Fibroblast of lung (primary cell): ENCODE measurements at regions not wholly inside any gene's neighbourhood (a gene's known extent, or its start where the extent isn't known, plus 50 kb on each side); places are given as distances from the start of the nearest gene placed in this dataset.

Experiments
- DNase-seq, 2 donors: peaks; one replicate each; pipeline versions ENCODE4 v3.0.0 to v3.0.0-alpha.2; 2010; ENCODE audit warnings: low read depth in 2 of 2
- H2AFZ ChIP-seq: 2 replicates; pipeline ENCODE4 v1.5.1; 2012; ENCODE audit warnings: low read length, control low read depth, inconsistent platforms
- H3K27ac ChIP-seq: 2 replicates; pipeline ENCODE4 v1.5.1; 2011; ENCODE audit warnings: low read length, control low read depth; ENCODE audit not compliant: insufficient read depth
- H3K27me3 ChIP-seq: 2 replicates; pipeline ENCODE4 v1.5.1; 2011; ENCODE audit warnings: mild to moderate bottlenecking, low read length; ENCODE audit not compliant: control insufficient read depth, insufficient read depth
- H3K36me3 ChIP-seq: 2 replicates; pipeline ENCODE4 v1.5.1; 2011; ENCODE audit warnings: low read length; ENCODE audit not compliant: control insufficient read depth, insufficient read depth
- H3K4me1 ChIP-seq: 2 replicates; pipeline ENCODE4 v1.5.1; 2011; ENCODE audit warnings: low read length; ENCODE audit not compliant: control insufficient read depth, insufficient read depth; ENCODE audit errors: extremely low read depth
- H3K4me2 ChIP-seq: 2 replicates; pipeline ENCODE4 v1.5.1; 2011; ENCODE audit warnings: low read length, control low read depth; ENCODE audit not compliant: insufficient read depth; ENCODE audit errors: extremely low read depth
- H3K4me3 ChIP-seq, 4 experiments: fragments of 200-600 bp in 1 of 4; sonication (generic) in 1 of 4; replicated peaks in 1 of 4; 2 replicates each; pipeline ENCODE4 v1.5.1; 2011 to 2016; ENCODE audit warnings: low read length in 4 of 4, low read depth in 3 of 4, mild to moderate bottlenecking in 3 of 4, control low read depth in 2 of 4, inconsistent platforms in 1 of 4, mixed read lengths in 1 of 4; ENCODE audit not compliant: insufficient read depth in 1 of 4; ENCODE audit errors: control extremely low read depth in 1 of 4
- H3K79me2 ChIP-seq: 2 replicates; pipeline ENCODE4 v1.5.1; 2012; ENCODE audit warnings: mild to moderate bottlenecking, low read length, inconsistent platforms; ENCODE audit not compliant: control insufficient read depth, insufficient read depth
- H3K9ac ChIP-seq: 2 replicates; pipeline ENCODE4 v1.5.1; 2011; ENCODE audit warnings: mild to moderate bottlenecking, low read length, control low read depth; ENCODE audit not compliant: insufficient read depth
- H3K9me3 ChIP-seq: 2 replicates; pipeline ENCODE4 v1.5.1; 2012; ENCODE audit warnings: low read depth, low read length; ENCODE audit not compliant: control insufficient read depth, insufficient read depth
- H4K20me1 ChIP-seq: 2 replicates; pipeline ENCODE4 v1.5.1; 2011; ENCODE audit warnings: low read length; ENCODE audit not compliant: control insufficient read depth, insufficient read depth; ENCODE audit errors: extremely low read depth
- EZH2 ChIP-seq: IDR thresholded peaks from 2 replicates; pipeline ENCODE4 v1.5.1; 2012; ENCODE audit warnings: low read length, control low read depth, mild to moderate bottlenecking; ENCODE audit errors: missing control alignments
- TF ChIP-seq, protein P1 (sequence below), 2 donors: IDR thresholded peaks in 1 of 2; conservative IDR thresholded peaks in 1 of 2; 1 replicate in 1 of 2; 2 replicates in 1 of 2; pipeline ENCODE4 v1.5.1; 2011 to 2012; ENCODE audit warnings: low read length in 2 of 2, control low read depth in 1 of 2, inconsistent platforms in 1 of 2, low read depth in 1 of 2, mild to moderate bottlenecking in 1 of 2

DNA sequence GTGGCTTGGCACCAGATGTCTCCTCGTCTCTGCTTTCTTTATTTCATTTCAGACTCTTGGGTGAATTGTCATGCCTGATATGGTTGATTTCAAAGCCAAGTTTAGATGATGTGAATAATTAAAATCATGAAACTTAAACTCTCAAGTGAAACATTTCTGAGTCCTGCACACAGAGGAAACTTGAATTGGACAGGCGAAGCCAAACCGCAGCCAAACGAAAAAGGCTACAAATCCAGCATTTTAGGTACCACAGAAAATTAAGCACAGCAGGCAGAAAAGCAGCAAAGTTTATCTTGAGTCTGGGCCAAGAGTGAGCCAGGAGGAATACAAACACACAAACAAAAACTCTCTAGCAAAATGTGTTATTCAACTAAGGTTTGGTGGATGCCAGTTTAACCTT is 659.8 kb upstream of the KLF4 start:
- no peak for TF ChIP-seq EZH2
- TF ChIP-seq, protein P1, sequence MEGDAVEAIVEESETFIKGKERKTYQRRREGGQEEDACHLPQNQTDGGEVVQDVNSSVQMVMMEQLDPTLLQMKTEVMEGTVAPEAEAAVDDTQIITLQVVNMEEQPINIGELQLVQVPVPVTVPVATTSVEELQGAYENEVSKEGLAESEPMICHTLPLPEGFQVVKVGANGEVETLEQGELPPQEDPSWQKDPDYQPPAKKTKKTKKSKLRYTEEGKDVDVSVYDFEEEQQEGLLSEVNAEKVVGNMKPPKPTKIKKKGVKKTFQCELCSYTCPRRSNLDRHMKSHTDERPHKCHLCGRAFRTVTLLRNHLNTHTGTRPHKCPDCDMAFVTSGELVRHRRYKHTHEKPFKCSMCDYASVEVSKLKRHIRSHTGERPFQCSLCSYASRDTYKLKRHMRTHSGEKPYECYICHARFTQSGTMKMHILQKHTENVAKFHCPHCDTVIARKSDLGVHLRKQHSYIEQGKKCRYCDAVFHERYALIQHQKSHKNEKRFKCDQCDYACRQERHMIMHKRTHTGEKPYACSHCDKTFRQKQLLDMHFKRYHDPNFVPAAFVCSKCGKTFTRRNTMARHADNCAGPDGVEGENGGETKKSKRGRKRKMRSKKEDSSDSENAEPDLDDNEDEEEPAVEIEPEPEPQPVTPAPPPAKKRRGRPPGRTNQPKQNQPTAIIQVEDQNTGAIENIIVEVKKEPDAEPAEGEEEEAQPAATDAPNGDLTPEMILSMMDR (conservative IDR thresholded peaks at IDR 0.05 in 1 of 2, IDR thresholded peaks at IDR 0.05 in 1 of 2; ENCODE audit: low read depth in 1 of 2, low read length in 2 of 2), result no peak
- H3K4me1 ChIP-seq, result no peaks in the 10 kb centered on the region
- H3K27me3 ChIP-seq, result no peaks in the 10 kb centered on the region
- H3K4me2 ChIP-seq, result no peak overlapping the region
- H2AFZ ChIP-seq, result no peak overlapping the region
- DNase-seq, result no peak
- H3K9ac ChIP-seq, result no peak overlapping the region
- H3K4me3 ChIP-seq, result no peak overlapping the region
- no peaks in the 10 kb centered on the region for H4K20me1 ChIP-seq
- no peaks in the 10 kb centered on the region for H3K36me3 ChIP-seq
- no peaks in the 10 kb centered on the region for H3K9me3 ChIP-seq
- H3K79me2 ChIP-seq, result no peaks in the 10 kb centered on the region
- no peak overlapping the region for H3K27ac ChIP-seq

DNA sequence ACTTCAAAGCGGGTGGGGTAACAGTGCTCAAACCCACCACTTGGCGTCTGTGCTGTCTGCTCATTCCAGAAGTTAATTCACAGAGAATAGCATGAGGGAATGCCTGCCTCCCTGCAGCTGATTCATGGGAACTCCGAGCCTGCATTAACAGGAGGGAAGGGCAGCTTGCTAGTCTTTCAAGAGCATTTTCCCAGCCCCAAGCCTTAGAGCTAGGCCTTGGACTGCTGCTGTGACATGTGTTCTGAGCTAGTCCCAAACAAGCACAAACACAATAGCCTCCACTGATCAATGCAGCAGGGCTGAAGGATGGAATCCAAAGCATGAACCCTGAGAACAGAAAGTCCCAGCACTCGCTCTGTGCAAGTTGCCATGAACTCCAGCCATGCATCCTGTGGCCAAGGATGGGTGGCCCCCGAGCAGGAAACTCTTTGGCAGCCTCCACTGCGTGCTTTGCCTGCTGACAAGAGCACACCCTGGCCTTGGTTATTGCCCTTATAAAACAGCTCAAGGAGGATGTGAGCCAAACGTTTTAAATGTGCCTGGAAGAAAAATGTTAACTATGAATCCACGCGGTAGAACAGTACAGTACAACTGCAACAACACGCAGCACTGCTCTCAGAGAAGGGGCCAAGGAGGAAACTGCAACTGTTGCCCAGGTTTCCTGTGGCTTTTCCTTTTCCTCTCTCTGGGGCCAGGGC is 653.1 kb upstream of the KLF4 start:
- H3K36me3 ChIP-seq, result no peaks in the 10 kb centered on the region
- H3K4me1 ChIP-seq, result peaks cover 5% of the 10 kb centered on the region
- peak overlapping the region; percentile 79 for H3K4me2 ChIP-seq
- no peak overlapping the region for H3K9ac ChIP-seq
- H3K27me3 ChIP-seq, result no peaks in the 10 kb centered on the region
- DNase-seq, result peak; percentile 78 to 94
- no peaks in the 10 kb centered on the region for H3K79me2 ChIP-seq
- peak overlapping the region; percentile 70 for H2AFZ ChIP-seq
- H3K9me3 ChIP-seq, result no peaks in the 10 kb centered on the region
- H3K27ac ChIP-seq, result no peak overlapping the region
- H3K4me3 ChIP-seq, result no peak overlapping the region
- no peak for TF ChIP-seq EZH2
- TF ChIP-seq, protein P1 (conservative IDR thresholded peaks at IDR 0.05 in 1 of 2, IDR thresholded peaks at IDR 0.05 in 1 of 2; ENCODE audit: low read depth in 1 of 2, low read length in 2 of 2), result peak in 1 of 2 donors; percentile 30
- no peaks in the 10 kb centered on the region for H4K20me1 ChIP-seq

DNA sequence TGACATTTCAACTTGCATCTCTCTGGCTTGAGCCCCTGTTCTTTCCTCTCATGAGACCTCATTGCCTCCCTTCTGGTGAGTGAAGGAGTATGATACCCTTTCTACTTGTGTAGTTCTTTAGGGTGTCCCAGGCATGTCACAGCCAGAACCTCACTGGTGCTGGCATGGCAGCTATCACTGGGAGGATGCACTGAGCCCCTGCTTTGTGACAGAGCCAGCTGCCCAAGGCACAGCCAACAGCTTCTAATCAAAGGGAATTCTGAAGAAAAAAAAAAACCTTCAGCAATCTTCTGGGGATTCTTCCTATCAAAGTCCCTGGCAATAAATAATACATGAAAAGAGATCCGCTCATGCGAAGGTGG is 652.6 kb upstream of the KLF4 start:
- no peaks in the 10 kb centered on the region for H3K79me2 ChIP-seq
- no peak overlapping the region for H2AFZ ChIP-seq
- H3K4me1 ChIP-seq, result peaks cover 5% of the 10 kb centered on the region
- H4K20me1 ChIP-seq, result no peaks in the 10 kb centered on the region
- H3K9ac ChIP-seq, result no peak overlapping the region
- no peaks in the 10 kb centered on the region for H3K27me3 ChIP-seq
- no peaks in the 10 kb centered on the region for H3K9me3 ChIP-seq
- TF ChIP-seq EZH2, result no peak
- TF ChIP-seq, protein P1 (conservative IDR thresholded peaks at IDR 0.05 in 1 of 2, IDR thresholded peaks at IDR 0.05 in 1 of 2; ENCODE audit: low read depth in 1 of 2, low read length in 2 of 2), result no peak
- H3K4me2 ChIP-seq, result no peak overlapping the region
- no peaks in the 10 kb centered on the region for H3K36me3 ChIP-seq
- H3K4me3 ChIP-seq, result no peak overlapping the region
- no peak overlapping the region for H3K27ac ChIP-seq
- no peak for DNase-seq
